Activated CD8-positive, alpha-beta T cell treated with anti-CD3 and anti-CD28 coated beads, Interleukin-2, amount 10 ng/mL, durations not matched to agents 7 days and 5 days (primary cell): ENCODE measurements at regions not wholly inside any gene's neighbourhood (a gene's known extent, or its start where the extent isn't known, plus 50 kb on each side); places are given as distances from the start of the nearest gene placed in this dataset.
"Not testable (repeated sequence)": the region's sequence is repeated elsewhere in the genome, so short reads cannot be mapped to it uniquely, and the experiment has no call there.

Source experiments
- ATAC-seq: fragments of 150-1000 bp; cut with Tn5 transposase; one replicate; pipeline ENCODE4 v1.10.0; 2021; ENCODE audit warnings: moderate library complexity
- CTCF ChIA-PET: fragments of 350-600 bp; sonication (Branson Sonifier 250); formaldehyde crosslinking; loops from one replicate; lab custom pipeline; 2021; ENCODE audit warnings: antibody characterized with exemption; lab: Charles Lee
- POLR2A ChIA-PET: fragments of 350-600 bp; sonication (Branson Sonifier 250); formaldehyde crosslinking; loops from one replicate; lab custom pipeline; 2021; ENCODE audit warnings: antibody characterized with exemption; lab: Charles Lee
- DNase-seq: peaks from one replicate; pipeline ENCODE4 v3.0.0-alpha.2; 2020
- H3K27ac Mint-ChIP-seq: one replicate; pipeline ENCODE4 v1.8.0; 2021; ENCODE audit warnings: mild to moderate bottlenecking, mixed read lengths
- H3K27me3 Mint-ChIP-seq: one replicate; pipeline ENCODE4 v1.8.0; 2021; ENCODE audit warnings: low read depth, mixed read lengths
- H3K36me3 Mint-ChIP-seq: one replicate; pipeline ENCODE4 v1.8.0; 2021; ENCODE audit warnings: low read depth, mixed read lengths
- H3K4me1 Mint-ChIP-seq: one replicate; pipeline ENCODE4 v1.8.0; 2021; ENCODE audit warnings: low read depth, mixed read lengths
- H3K4me3 Mint-ChIP-seq: one replicate; pipeline ENCODE4 v1.8.0; 2021; ENCODE audit warnings: mild to moderate bottlenecking, mixed read lengths
- H3K9me3 Mint-ChIP-seq: one replicate; pipeline ENCODE4 v1.8.0; 2022; ENCODE audit warnings: mixed read lengths; ENCODE audit not compliant: insufficient read depth

DNA sequence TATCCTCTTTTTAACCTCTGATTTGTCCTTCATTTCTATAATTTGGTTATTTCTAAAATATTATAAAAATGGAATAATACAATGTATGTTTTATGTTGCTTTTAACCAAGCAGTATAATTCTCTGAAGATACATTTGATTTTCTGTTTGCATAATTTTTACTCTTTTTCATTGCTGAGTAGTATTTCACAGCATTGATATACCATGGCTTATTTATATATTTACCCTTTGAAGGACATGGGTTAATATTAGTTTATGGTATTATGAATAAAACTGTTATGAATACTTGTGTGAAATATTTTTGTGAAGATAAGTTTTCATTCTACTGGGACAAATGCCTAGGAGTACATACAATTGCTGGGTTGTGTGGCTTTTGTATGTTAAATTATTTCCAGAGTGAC, 748.6 kb downstream of the TENT5A start:
- DNase-seq (no peak), ATAC-seq (no peak)
- no peak overlapping the region for H3K4me3 Mint-ChIP-seq
- H3K4me1 Mint-ChIP-seq: no peaks in the 10 kb centered on the region
- ChIA-PET CTCF (no interaction called here), POLR2A (no interaction called here)
- H3K27ac Mint-ChIP-seq: no peak overlapping the region
- no peaks in the 10 kb centered on the region for H3K36me3 Mint-ChIP-seq
- H3K9me3 Mint-ChIP-seq: peaks cover under 1% of the 10 kb centered on the region
- H3K27me3 Mint-ChIP-seq: no peaks in the 10 kb centered on the region

- ATAC-seq (no peak), DNase-seq (no peak)
- H3K36me3 Mint-ChIP-seq: no peaks in the 10 kb centered on the region
- no peaks in the 10 kb centered on the region for H3K27me3 Mint-ChIP-seq
- ChIA-PET POLR2A (no interaction called here), CTCF (no interaction called here)
- no peak overlapping the region for H3K4me3 Mint-ChIP-seq
- no peak overlapping the region for H3K27ac Mint-ChIP-seq
- no peaks in the 10 kb centered on the region for H3K4me1 Mint-ChIP-seq
- no peaks in the 10 kb centered on the region for H3K9me3 Mint-ChIP-seq
Measured at GRCh38 chr6:81003156-81003555, 749.3 kb downstream of the TENT5A start.

- Mint-ChIP-seq H3K4me1 (no peaks in the 10 kb centered on the region), H3K27me3 (no peaks in the 10 kb centered on the region), H3K4me3 (no peak overlapping the region), H3K9me3 (no peaks in the 10 kb centered on the region), H3K27ac (no peak overlapping the region), H3K36me3 (no peaks in the 10 kb centered on the region)
- ATAC-seq (no peak), DNase-seq (no peak)
- ChIA-PET CTCF (no interaction called here), POLR2A (no interaction called here)
Measured at GRCh38 chr6:81002126-81002525, 750.4 kb downstream of the TENT5A start.

GRCh38 chr6:80991316-80991715, 761.2 kb downstream of the TENT5A start:
- Mint-ChIP-seq H3K27me3 (no peaks in the 10 kb centered on the region), H3K36me3 (no peaks in the 10 kb centered on the region), H3K4me3 (no peak overlapping the region), H3K4me1 (no peaks in the 10 kb centered on the region), H3K9me3 (peaks cover 6% of the 10 kb centered on the region), H3K27ac (no peak overlapping the region)
- ATAC-seq (no peak), DNase-seq (no peak)
- POLR2A ChIA-PET: no interaction called here
- CTCF ChIA-PET: no interaction called here

- H3K36me3 Mint-ChIP-seq: no peaks in the 10 kb centered on the region
- H3K27ac Mint-ChIP-seq: no peak overlapping the region
- DNase-seq (no peak), ATAC-seq (no peak)
- H3K27me3 Mint-ChIP-seq: no peaks in the 10 kb centered on the region
- CTCF ChIA-PET: no interaction called here
- POLR2A ChIA-PET: no interaction called here
- H3K9me3 Mint-ChIP-seq: peaks cover 6% of the 10 kb centered on the region
- no peak overlapping the region for H3K4me3 Mint-ChIP-seq
- H3K4me1 Mint-ChIP-seq: no peaks in the 10 kb centered on the region
Measured at GRCh38 chr6:80988892-80989291, 763.6 kb downstream of the TENT5A start.

DNA sequence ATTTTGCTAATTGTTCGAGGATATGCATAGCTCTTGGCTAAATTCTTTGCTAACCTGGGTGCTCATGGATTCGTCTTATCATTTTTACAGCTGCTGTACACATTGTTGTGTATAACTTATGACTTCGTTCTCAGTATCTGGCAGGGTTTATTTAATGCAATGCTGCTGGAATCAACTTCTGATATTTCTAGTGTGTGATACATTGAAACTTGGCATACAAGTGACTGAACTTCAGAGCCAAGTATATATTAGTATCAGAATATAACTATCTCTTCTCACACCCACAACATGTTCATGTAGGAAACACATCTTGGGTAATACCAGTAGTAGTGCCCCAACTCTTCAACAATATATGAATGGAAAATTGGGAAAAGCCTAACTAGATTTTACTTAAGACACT, 764.2 kb downstream of the TENT5A start:
- Mint-ChIP-seq H3K4me1 (no peaks in the 10 kb centered on the region), H3K4me3 (no peak overlapping the region), H3K27me3 (no peaks in the 10 kb centered on the region), H3K9me3 (peaks cover 6% of the 10 kb centered on the region), H3K27ac (no peak overlapping the region), H3K36me3 (no peaks in the 10 kb centered on the region)
- ChIA-PET POLR2A (no interaction called here), CTCF (no interaction called here)
- ATAC-seq: no peak
- DNase-seq: no peak

- CTCF ChIA-PET, H3K4me1 Mint-ChIP-seq, H3K4me3 Mint-ChIP-seq, H3K27ac Mint-ChIP-seq, H3K9me3 Mint-ChIP-seq, H3K36me3 Mint-ChIP-seq, H3K27me3 Mint-ChIP-seq, ATAC-seq, DNase-seq, POLR2A ChIA-PET: not testable (repeated sequence)
Measured at GRCh38 chr6:80981226-80981625, 771.3 kb downstream of the TENT5A start.

DNA sequence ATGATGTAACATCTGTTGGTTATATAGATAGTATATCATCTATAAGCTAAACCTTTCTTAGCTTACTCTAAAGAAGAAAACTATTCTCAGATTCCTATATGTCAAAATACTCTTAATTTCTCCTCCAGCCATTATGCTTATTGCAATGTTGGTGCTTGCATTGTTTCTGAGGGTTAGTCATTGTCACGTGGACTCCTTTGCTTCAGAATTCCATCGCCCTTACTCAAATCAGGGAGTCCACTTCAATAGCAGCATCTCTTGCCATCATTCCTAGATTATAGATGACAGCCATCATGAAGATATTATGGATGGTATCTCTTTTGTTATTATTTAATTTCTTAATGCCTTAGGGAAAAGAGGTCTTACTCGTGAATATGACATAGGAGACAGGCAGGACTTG, 776.1 kb downstream of the TENT5A start:
- DNase-seq (no peak), ATAC-seq (no peak)
- Mint-ChIP-seq H3K36me3 (no peaks in the 10 kb centered on the region), H3K4me3 (no peak overlapping the region), H3K27ac (no peak overlapping the region), H3K9me3 (no peaks in the 10 kb centered on the region), H3K4me1 (no peaks in the 10 kb centered on the region), H3K27me3 (no peaks in the 10 kb centered on the region)
- CTCF ChIA-PET: no interaction called here
- POLR2A ChIA-PET: no interaction called here

GRCh38 chr6:80974579-80974978, 777.9 kb downstream of the TENT5A start:
- no peak for DNase-seq

GRCh38 chr6:80969439-80969838, 783.0 kb downstream of the TENT5A start:
- Mint-ChIP-seq H3K4me1 (no peaks in the 10 kb centered on the region), H3K27ac (no peak overlapping the region), H3K4me3 (no peak overlapping the region), H3K36me3 (no peaks in the 10 kb centered on the region), H3K27me3 (no peaks in the 10 kb centered on the region), H3K9me3 (no peaks in the 10 kb centered on the region)
- CTCF ChIA-PET: no interaction called here
- ATAC-seq (no peak), DNase-seq (no peak)
- POLR2A ChIA-PET: no interaction called here

More at GRCh38 chr6:80974579-80974978, 777.9 kb downstream of the TENT5A start:
- Mint-ChIP-seq H3K27me3 (no peaks in the 10 kb centered on the region), H3K27ac (no peak overlapping the region), H3K4me3 (no peak overlapping the region), H3K9me3 (no peaks in the 10 kb centered on the region), H3K4me1 (no peaks in the 10 kb centered on the region), H3K36me3 (no peaks in the 10 kb centered on the region)
- no peak for ATAC-seq
- CTCF ChIA-PET: no interaction called here
- POLR2A ChIA-PET: no interaction called here

DNA sequence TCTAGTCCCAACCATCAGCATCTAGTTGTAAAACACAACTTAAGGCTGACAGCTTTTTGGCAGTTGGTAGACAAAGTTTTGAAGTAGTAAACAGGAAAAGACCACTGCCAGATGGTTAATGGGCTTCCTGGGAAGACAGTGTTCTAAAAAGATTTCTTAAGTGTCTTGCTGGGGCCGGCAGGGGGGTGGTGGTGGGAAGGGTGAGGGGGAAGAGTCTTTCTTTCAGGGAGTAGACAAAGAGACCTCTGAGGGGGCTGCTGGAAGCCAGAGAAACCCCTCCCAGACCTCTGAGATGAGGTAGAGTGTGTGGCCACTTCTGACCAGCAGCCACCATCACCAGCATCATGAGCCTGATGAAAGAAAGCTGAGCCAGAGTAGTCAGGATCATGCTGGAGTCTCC, 784.9 kb downstream of the TENT5A start:
- Mint-ChIP-seq H3K4me1 (no peaks in the 10 kb centered on the region), H3K9me3 (no peaks in the 10 kb centered on the region), H3K27ac (no peak overlapping the region), H3K4me3 (no peak overlapping the region), H3K36me3 (no peaks in the 10 kb centered on the region), H3K27me3 (no peaks in the 10 kb centered on the region)
- ATAC-seq: no peak
- DNase-seq: no peak
- ChIA-PET POLR2A (no interaction called here), CTCF (no interaction called here)

DNA sequence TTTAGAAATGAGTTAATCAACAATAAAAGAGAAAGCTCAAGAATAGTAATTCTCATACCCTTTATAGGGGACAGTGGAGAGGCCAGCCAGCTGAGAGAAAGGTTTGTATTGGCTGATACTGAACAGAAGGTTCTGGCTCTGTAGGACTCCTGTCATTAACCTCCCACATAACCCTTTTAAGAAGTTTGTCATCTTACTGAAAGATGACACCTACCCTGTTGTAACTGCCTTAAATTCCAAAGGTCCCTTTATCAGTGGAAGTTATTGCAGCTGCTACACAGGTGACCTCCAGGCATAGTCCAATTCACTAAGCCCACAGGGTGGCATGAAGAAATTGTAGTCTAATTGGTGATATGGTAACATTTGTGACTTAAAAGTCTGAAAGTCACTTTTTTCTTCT, 790.1 kb downstream of the TENT5A start:
- Mint-ChIP-seq H3K4me3 (no peak overlapping the region), H3K36me3 (no peaks in the 10 kb centered on the region), H3K9me3 (no peaks in the 10 kb centered on the region), H3K27ac (no peak overlapping the region), H3K4me1 (no peaks in the 10 kb centered on the region), H3K27me3 (no peaks in the 10 kb centered on the region)
- ATAC-seq: no peak
- CTCF ChIA-PET: no interaction called here
- POLR2A ChIA-PET: no interaction called here
- DNase-seq: no peak

GRCh38 chr6:80961166-80961565, 791.3 kb downstream of the TENT5A start:
- H3K36me3 Mint-ChIP-seq: no peaks in the 10 kb centered on the region
- no peaks in the 10 kb centered on the region for H3K27me3 Mint-ChIP-seq
- H3K4me3 Mint-ChIP-seq: no peak overlapping the region
- POLR2A ChIA-PET: no interaction called here
- no peaks in the 10 kb centered on the region for H3K9me3 Mint-ChIP-seq
- H3K27ac Mint-ChIP-seq: no peak overlapping the region
- H3K4me1 Mint-ChIP-seq: no peaks in the 10 kb centered on the region
- DNase-seq (no peak), ATAC-seq (no peak)
- CTCF ChIA-PET: no interaction called here
